NOMO-1 (cell line): ENCODE measurements at regions not wholly inside any gene's neighbourhood (a gene's known extent, or its start where the extent isn't known, plus 50 kb on each side); places are given as distances from the start of the nearest gene placed in this dataset.
"Not testable (repeated sequence)": the region's sequence is repeated elsewhere in the genome, so short reads cannot be mapped to it uniquely, and the experiment has no call there.

Experiments used
- DNase-seq, 2 experiments: peaks; one replicate each; lab custom pipeline; 2025; ENCODE audit not compliant: unreplicated experiment in 2 of 2; lab: John Stamatoyannopoulos, UW

- DNase-seq, result no peak
Measured at GRCh38 chr5:69000216-69000919, 93.4 kb upstream of the SLC30A5 start.

DNA sequence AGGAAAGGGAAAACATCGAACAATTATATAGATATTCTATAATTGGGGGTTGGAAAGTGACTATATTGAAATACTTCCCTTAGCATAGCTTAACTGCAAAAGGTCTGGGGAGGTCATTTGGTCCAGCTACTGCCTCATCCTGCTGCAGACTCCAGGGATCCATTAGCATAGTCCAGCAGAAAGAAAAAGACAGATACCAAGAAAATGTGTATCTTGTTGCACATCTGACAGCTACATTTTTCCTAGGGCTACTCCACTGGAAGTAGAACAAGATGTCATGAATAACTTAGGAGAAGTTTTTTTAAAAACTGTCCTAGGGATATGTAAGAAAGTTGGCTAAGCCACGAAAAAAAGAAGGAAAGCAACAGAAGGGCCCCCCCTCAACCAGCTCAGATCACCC, 92.9 kb upstream of the SLC30A5 start:
- no peak for DNase-seq

GRCh38 chr5:69001627-69002026, 92.2 kb upstream of the SLC30A5 start:
- DNase-seq, result no peak

DNA sequence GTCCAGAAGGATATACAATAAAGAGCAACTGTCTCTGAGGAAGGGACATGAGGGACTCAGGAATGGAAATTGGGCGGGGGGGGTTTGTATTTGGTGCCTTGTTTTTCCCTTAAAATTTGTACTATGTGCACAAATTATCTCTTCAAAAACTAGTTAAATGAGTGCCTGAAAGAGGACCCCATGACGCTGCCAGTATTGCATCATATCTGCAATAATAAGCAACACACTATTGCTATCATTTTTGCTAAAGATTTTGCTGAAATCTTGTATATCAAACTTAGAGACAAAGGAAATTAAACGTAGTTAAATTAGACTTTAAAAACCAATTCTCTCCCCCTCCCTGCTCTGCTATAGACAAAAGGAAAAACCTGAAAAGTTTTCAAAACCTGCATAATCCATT, 89.7 kb upstream of the SLC30A5 start:
- DNase-seq, result no peak

GRCh38 chr5:69004676-69005075, 89.1 kb upstream of the SLC30A5 start:
- DNase-seq, result no peak

DNA sequence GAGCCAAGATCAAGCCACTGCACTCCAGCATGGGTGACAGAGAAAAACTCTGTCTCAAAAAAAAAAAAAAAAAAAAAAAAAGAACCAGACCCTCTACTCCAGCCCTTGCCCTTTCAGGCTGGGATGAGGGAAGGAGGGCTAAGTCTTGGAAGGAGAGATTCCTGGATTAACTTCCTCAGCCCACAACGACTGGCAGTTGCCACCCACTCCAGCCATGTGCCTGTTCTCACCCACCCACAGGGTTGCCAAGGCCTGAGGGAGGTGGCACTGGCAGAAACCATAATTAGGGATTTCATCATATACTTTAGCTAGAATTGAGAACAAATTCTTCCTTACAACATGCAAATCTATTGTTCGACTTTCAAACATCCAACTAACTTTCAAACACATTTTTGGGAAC, 87.8 kb upstream of the SLC30A5 start:
- DNase-seq, result no peak

DNA sequence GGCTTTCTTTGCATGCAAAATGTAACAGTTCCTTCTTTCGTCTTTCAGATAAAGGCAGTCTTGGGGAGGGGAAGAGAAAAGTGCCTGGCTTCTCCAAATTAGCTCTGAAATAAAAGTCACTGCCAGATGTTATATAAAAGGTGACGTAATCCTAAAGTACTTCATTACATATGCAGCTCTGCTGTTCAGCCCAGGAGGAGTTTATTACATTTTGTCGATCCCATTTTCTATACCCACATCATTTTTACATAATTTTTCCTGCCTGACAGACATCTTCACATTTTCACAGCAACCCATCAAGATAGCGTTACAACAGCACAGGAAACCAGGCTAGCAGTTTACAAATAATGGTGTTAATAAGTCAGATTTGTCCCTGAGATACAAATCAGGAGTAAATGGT, 86.7 kb upstream of the SLC30A5 start:
- DNase-seq, result no peak

GRCh38 chr5:69007726-69008368, 86.0 kb upstream of the SLC30A5 start:
- DNase-seq, result peak; percentile 39 to 52

- no peak for DNase-seq
Measured at GRCh38 chr5:69010476-69010875, 83.3 kb upstream of the SLC30A5 start.

DNA sequence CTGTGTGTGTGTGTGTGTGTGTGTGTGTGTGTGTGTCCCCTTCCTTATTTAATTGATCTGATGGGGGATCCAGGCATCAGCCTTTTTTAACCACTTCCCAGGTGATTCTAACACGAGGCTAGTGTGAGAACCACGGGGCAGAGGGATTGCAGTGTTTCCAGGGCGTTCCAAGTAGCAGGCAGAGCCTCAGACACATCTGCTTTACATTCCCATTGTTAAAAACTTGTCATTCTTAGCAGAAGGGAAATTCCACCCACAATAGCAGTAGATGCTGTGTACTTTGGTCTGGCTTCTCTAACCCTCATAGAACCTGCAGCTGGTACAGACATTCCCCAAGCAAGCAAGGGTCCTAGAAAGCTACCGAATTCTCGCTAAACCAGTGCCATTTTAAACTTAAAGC, 81.9 kb upstream of the SLC30A5 start:
- no peak for DNase-seq

DNA sequence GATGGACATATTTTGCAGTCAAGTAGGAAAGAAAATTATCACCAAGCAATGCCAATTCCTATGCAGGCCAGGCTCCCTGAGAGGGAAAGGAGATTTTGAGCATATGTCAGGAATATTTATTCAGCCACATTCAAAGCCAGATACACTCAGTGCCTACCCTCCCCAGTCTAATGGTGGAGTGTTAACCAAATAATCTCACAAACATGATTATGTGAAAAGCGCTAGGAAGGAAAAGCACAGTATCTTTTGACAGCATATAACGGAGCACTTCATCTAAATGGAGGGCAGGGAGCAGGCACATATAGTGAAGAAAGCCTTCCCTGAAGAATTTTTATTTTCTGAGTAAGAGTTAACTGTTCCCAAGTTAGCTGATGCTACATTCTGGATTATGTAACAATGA, 80.3 kb upstream of the SLC30A5 start:
- peak in 1 of 2 experiments; percentile 4 for DNase-seq

DNA sequence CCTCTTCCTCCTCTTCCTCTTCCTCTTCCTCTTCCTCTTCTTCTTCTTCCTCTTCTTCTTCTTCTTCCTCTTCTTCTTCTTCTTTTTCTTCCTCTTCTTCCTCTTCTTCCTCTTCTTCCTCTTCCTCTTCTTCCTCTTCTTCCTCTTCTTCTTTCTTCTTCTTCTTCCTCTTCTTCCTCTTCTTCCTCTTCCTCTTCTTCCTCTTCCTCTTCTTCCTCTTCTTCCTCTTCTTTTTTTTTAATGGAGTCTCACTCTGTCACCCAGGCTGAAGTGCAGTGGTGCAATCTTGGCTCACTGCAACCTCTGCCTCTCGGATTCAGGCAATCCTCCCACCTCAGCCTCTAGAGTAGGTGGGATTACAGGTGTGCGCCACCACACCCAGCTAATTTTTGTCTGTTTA, 79.8 kb upstream of the SLC30A5 start:
- not testable (repeated sequence) for DNase-seq

DNA sequence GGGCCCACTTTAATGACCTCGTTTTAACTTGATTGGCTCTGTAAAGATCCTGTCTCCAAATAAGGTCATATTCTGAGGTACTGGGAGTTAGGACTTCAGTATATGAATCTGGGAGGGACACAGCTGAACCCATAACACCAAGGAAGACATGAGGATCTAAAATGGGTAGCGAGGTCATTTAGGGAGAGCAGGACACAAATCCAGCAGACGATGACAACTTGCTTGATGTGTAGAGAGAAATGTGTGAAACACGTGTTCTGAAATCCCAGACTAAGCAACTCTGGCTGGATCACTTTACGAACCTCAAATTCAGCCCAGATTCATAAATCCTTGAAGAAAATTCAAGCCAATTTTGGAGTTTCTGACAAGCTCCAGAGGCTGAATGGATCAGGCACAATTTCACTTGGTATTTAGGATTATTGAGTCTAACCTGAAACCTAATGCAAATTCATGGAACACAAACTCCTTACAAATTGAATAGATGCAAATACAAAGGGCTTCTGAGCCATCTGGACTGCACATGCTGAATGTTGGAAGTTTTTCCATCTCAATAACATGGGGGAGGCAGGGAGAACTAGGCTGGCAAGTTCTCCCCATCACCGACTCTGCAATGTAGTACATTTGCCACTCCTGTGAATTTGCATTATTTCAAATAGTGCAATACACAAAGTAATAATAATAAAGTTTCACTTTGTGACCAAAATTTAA, 74.0 kb upstream of the SLC30A5 start:
- DNase-seq, result no peak

GRCh38 chr5:69024241-69024651, 69.6 kb upstream of the SLC30A5 start:
- peak in 1 of 2 experiments; percentile 35 for DNase-seq

DNA sequence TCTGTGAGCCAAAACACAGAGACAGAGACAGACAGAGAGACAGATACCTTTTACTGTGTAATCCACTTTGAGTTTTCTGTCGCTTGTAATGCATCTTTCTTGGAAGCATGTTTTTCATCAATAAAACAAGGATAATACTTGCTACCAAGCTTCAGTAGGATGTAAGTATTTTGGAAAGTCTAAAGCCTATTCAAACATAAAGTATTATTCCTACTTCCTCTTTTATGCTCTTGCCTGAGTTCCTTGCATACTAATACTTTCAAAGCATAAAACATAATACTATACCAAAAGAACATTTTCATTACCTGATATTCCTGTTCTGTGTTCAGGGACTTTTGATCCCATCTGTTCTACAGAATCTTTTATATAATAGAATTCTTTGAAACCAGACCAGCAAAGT, 64.5 kb upstream of the SLC30A5 start:
- peak in 1 of 2 experiments; percentile 39 for DNase-seq

GRCh38 chr5:69030358-69031062, 63.3 kb upstream of the SLC30A5 start:
- no peak for DNase-seq

GRCh38 chr5:69032009-69032408, 61.8 kb upstream of the SLC30A5 start:
- no peak for DNase-seq

DNA sequence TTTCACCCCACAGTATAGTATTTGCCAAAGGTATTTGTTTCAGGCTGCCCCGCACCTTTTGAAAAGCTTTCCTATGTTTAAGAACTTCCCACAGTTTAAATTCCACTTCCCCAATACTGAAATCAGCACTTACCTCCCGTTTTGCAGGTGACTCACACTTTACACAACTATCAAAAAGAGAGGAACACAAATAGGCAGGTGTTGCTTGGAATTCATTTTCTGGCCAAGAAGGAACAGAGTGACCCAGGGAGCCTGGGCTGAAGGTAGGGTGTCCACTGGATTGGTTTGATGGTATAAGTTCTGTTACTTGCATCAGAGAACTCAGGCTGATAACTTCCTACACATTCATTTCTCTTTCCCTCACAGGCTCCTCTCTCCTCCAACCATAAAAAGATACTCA, 60.1 kb upstream of the SLC30A5 start:
- DNase-seq, result no peak

- DNase-seq, result no peak
Measured at GRCh38 chr5:69034898-69035297, 58.9 kb upstream of the SLC30A5 start.

DNA sequence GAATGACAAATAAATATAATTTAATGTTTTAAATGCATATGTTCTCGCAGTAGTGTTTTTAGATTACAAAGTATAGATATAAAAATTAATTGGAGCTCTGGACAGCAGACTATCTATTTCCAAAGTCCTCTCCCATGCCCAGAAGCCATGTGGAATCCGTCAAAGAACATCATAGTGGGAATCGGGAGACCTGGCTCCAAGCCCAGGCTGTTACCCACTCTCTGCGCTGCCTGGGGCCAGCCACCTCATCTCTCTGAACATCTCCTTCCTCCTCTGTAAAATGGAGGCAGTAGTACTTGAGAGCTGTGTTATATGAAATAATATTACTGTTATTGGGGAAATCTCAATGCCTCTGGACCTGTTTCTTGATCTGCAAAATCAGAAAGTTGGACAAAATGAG, 58.1 kb upstream of the SLC30A5 start:
- DNase-seq, result no peak

- no peak for DNase-seq
Measured at GRCh38 chr5:69038539-69038938, 55.3 kb upstream of the SLC30A5 start.
